ENCODE measurements at regions not wholly inside any gene's neighbourhood (a gene's known extent, or its start where the extent isn't known, plus 50 kb on each side); places are given as distances from the start of the nearest gene placed in this dataset.

DNA sequence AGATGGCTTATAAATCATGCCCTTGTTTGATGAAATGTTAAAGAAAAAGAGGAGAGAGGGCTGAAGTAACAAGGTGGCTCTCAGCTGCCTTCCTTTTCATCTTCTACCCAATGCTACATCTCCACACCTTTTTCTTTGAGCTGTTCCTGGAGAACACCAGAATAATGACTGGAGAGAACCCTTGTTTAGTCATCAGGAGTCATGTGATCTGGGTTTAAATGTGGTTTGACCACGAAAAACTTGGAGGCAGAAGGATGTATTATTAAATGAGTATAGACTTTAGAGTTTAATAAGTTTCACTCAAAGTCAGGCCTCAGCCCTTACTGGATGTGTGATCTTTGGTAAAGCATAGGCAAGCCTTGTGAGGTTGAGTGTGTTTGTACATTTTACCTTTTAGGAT lies 230.3 kb upstream of the TBL1XR1 start:
- Histone ChIP-seq H3K4me3 (no peak overlapping the region), H3K27me3 (no peaks in the 10 kb centered on the region), H3K36me3 (no peaks in the 10 kb centered on the region), H3K9me3 (no peaks in the 10 kb centered on the region), H3K4me1 (ENCODE audit: insufficient read depth) (peaks cover 3% of the 10 kb centered on the region), H3K27ac (no peak overlapping the region)
- intact Hi-C loops (cut with DNase I) = loop anchor here in 1 of 4 donors (10.0 kb wide), 1 partner anchor 53 kb away; no protein-coding TSS in a partner anchor
- WGBS, 3 donors = 71 to 73% (median 72%) methylated on average over 1 of the region's 1 CpG
- no peak for DNase-seq
- TF ChIP-seq EP300 (IDR thresholded peaks at IDR 0.05) (no peak), POLR2A (IDR thresholded peaks at IDR 0.05) (no peak)
- TF ChIP-seq, protein P1, sequence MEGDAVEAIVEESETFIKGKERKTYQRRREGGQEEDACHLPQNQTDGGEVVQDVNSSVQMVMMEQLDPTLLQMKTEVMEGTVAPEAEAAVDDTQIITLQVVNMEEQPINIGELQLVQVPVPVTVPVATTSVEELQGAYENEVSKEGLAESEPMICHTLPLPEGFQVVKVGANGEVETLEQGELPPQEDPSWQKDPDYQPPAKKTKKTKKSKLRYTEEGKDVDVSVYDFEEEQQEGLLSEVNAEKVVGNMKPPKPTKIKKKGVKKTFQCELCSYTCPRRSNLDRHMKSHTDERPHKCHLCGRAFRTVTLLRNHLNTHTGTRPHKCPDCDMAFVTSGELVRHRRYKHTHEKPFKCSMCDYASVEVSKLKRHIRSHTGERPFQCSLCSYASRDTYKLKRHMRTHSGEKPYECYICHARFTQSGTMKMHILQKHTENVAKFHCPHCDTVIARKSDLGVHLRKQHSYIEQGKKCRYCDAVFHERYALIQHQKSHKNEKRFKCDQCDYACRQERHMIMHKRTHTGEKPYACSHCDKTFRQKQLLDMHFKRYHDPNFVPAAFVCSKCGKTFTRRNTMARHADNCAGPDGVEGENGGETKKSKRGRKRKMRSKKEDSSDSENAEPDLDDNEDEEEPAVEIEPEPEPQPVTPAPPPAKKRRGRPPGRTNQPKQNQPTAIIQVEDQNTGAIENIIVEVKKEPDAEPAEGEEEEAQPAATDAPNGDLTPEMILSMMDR (IDR thresholded peaks at IDR 0.05) = no peak

DNA sequence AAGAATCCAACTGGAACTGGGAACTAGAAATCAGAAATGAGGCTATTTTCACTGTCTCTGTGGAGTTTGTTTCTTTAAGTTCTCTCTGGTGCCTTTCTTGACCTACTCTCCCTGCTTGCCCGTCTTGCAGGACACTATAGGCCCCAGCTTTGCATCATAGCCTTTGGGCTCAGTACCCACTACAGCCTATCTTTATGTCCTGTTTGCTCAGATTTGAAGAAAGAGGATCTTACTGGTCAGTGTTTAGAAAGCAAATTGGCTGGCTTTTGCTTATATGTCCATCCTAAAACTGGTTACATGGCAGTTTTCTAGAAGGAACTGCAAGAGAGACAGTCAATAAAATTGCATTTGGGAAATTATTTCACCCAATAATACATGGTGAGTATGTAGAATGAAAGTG lies 231.8 kb upstream of the TBL1XR1 start:
- Histone ChIP-seq H3K9me3 (no peaks in the 10 kb centered on the region), H3K4me1 (ENCODE audit: insufficient read depth) (peaks cover 3% of the 10 kb centered on the region), H3K4me3 (no peak overlapping the region), H3K27me3 (no peaks in the 10 kb centered on the region), H3K27ac (no peak overlapping the region), H3K36me3 (no peaks in the 10 kb centered on the region)
- DNase-seq = no peak
- no peak for TF ChIP-seq EP300 (IDR thresholded peaks at IDR 0.05)
- TF ChIP-seq, protein P1 (IDR thresholded peaks at IDR 0.05) = no peak
- TF ChIP-seq POLR2A (IDR thresholded peaks at IDR 0.05) = no peak
- 53 to 81% (median 56%) methylated on average over 1 of the region's 1 CpG for WGBS, 3 donors
- intact Hi-C loops (cut with DNase I) = loop anchor here in 1 of 4 donors (10.0 kb wide), 1 partner anchor 54 kb away; no protein-coding TSS in a partner anchor

- Histone ChIP-seq H3K4me3 (no peak overlapping the region), H3K27ac (no peak overlapping the region), H3K36me3 (no peaks in the 10 kb centered on the region), H3K9me3 (no peaks in the 10 kb centered on the region), H3K4me1 (ENCODE audit: insufficient read depth) (peaks cover 3% of the 10 kb centered on the region), H3K27me3 (no peaks in the 10 kb centered on the region)
- TF ChIP-seq POLR2A (IDR thresholded peaks at IDR 0.05) (no peak), EP300 (IDR thresholded peaks at IDR 0.05) (no peak)
- TF ChIP-seq, protein P1 (IDR thresholded peaks at IDR 0.05) = no peak
- intact Hi-C loops (cut with DNase I) = loop anchor here in 1 of 4 donors (10.0 kb wide), 1 partner anchor 55 kb away; no protein-coding TSS in a partner anchor
- no peak for DNase-seq
- WGBS, 3 donors = 84 to 88% (median 86%) methylated on average over 2 of the region's 2 CpGs
Observed at GRCh38 chr3:177429771-177430170, 232.5 kb upstream of the TBL1XR1 start.

GRCh38 chr3:177430653-177431052 lies 233.4 kb upstream of the TBL1XR1 start:
- WGBS, 3 donors = 97 to 99% (median 98%) methylated on average over 5 of the region's 5 CpGs
- intact Hi-C loops (cut with DNase I) = no loop called here
- TF ChIP-seq EP300 (IDR thresholded peaks at IDR 0.05) = no peak
- TF ChIP-seq, protein P1 (IDR thresholded peaks at IDR 0.05) = no peak
- no peak for TF ChIP-seq POLR2A (IDR thresholded peaks at IDR 0.05)
- Histone ChIP-seq H3K9me3 (no peaks in the 10 kb centered on the region), H3K27me3 (no peaks in the 10 kb centered on the region), H3K36me3 (no peaks in the 10 kb centered on the region), H3K4me1 (ENCODE audit: insufficient read depth) (peaks cover 3% of the 10 kb centered on the region), H3K4me3 (no peak overlapping the region), H3K27ac (no peak overlapping the region)
- no peak for DNase-seq

Measured in ovary (tissue), 7 donors.